Urinary bladder (tissue), 3 donors: ENCODE measurements at regions not wholly inside any gene's neighbourhood (a gene's known extent, or its start where the extent isn't known, plus 50 kb on each side); places are given as distances from the start of the nearest gene placed in this dataset.
"Not testable (repeated sequence)": the region's sequence is repeated elsewhere in the genome, so short reads cannot be mapped to it uniquely, and the experiment has no call there.

ENCODE experiments used
- DNase-seq: peaks from one replicate; pipeline ENCODE4 v3.0.0-alpha.2; 2015; ENCODE audit errors: extremely low spot score
- H3K27ac ChIP-seq: one replicate; pipeline ENCODE4 v1.5.1; 2013; ENCODE audit warnings: low read depth, mild to moderate bottlenecking, moderate library complexity
- H3K36me3 ChIP-seq: one replicate; pipeline ENCODE4 v1.6.1; 2013; ENCODE audit warnings: mild to moderate bottlenecking, moderate library complexity; ENCODE audit not compliant: insufficient read depth
- H3K4me1 ChIP-seq: one replicate; pipeline ENCODE4 v1.6.1; 2013; ENCODE audit warnings: mild to moderate bottlenecking, moderate library complexity; ENCODE audit not compliant: insufficient read depth
- H3K4me3 ChIP-seq: one replicate; pipeline ENCODE4 v1.5.1; 2013; ENCODE audit warnings: low read depth, low read length
- WGBS: extraction: QIAGEN DNeasy Blood & Tissue Kit; methylation state at CpG from one replicate; pipeline ENCODE4 v1.1.7; 2013; 5-methylcytosine and 5-hydroxymethylcytosine counted together
- donor health status: healthy with polysubstance abuse.
- donor health status: healthy.

DNA sequence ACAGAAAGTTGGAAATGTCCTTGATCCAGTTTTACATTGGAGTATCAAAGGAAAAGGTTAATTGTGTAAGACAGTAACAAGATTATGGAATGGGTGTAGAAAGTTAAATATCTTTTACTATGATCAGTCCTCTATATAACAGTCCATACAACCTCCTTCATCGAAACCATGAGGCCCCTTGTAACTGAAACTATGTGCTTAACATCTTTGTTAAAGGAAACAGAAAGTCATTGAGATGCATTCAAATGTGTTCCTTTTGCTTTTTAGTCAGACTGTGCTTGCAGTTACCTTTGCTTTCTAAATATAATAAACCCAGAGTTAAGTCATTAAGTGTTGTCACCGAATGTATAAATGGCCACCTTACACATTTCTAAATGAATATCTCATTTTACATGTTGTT is 1298.5 kb downstream of the ROBO2 start:
- no peak for DNase-seq
- no peaks in the 10 kb centered on the region for H3K4me1 ChIP-seq
- H3K36me3 ChIP-seq: no peaks in the 10 kb centered on the region
- H3K27ac ChIP-seq: no peak overlapping the region
- H3K4me3 ChIP-seq: no peak overlapping the region
- WGBS: 93% methylated on average over 2 of the region's 2 CpGs

- WGBS: 79% methylated on average over 1 of the region's 1 CpG
- H3K27ac ChIP-seq: no peak overlapping the region
- DNase-seq: no peak
- no peaks in the 10 kb centered on the region for H3K36me3 ChIP-seq
- H3K4me1 ChIP-seq: no peaks in the 10 kb centered on the region
- no peak overlapping the region for H3K4me3 ChIP-seq
Observed at GRCh38 chr3:78343221-78343620, 1303.3 kb downstream of the ROBO2 start.

GRCh38 chr3:78344267-78344666 is 1304.4 kb downstream of the ROBO2 start:
- not testable (repeated sequence) for H3K27ac ChIP-seq, H3K4me1 ChIP-seq, H3K36me3 ChIP-seq, DNase-seq, H3K4me3 ChIP-seq
- WGBS: 81% methylated on average over 10 of the region's 10 CpGs

- WGBS: 83% methylated on average over 6 of the region's 6 CpGs
Observed at GRCh38 chr3:78344918-78345317, 1305.0 kb downstream of the ROBO2 start.

GRCh38 chr3:78347176-78347575 is 1307.3 kb downstream of the ROBO2 start:
- H3K4me1 ChIP-seq: no peaks in the 10 kb centered on the region
- no peak for DNase-seq
- WGBS: 79% methylated on average over 2 of the region's 2 CpGs
- no peak overlapping the region for H3K27ac ChIP-seq
- H3K36me3 ChIP-seq: no peaks in the 10 kb centered on the region
- H3K4me3 ChIP-seq: no peak overlapping the region

More at GRCh38 chr3:78344918-78345317, 1305.0 kb downstream of the ROBO2 start:
- no peaks in the 10 kb centered on the region for H3K36me3 ChIP-seq
- no peaks in the 10 kb centered on the region for H3K4me1 ChIP-seq
- H3K27ac ChIP-seq: no peak overlapping the region
- H3K4me3 ChIP-seq: no peak overlapping the region
- DNase-seq: no peak

- WGBS: 87% methylated on average over 3 of the region's 3 CpGs
- no peaks in the 10 kb centered on the region for H3K4me1 ChIP-seq
- no peak overlapping the region for H3K27ac ChIP-seq
- DNase-seq: no peak
- H3K36me3 ChIP-seq: no peaks in the 10 kb centered on the region
- no peak overlapping the region for H3K4me3 ChIP-seq
Observed at GRCh38 chr3:78348664-78349063, 1308.8 kb downstream of the ROBO2 start.

GRCh38 chr3:78349571-78349970 is 1309.7 kb downstream of the ROBO2 start:
- DNase-seq: no peak
- H3K36me3 ChIP-seq: no peaks in the 10 kb centered on the region
- no peak overlapping the region for H3K27ac ChIP-seq
- H3K4me1 ChIP-seq: no peaks in the 10 kb centered on the region
- H3K4me3 ChIP-seq: no peak overlapping the region
- WGBS: 48% methylated on average over 2 of the region's 2 CpGs

DNA sequence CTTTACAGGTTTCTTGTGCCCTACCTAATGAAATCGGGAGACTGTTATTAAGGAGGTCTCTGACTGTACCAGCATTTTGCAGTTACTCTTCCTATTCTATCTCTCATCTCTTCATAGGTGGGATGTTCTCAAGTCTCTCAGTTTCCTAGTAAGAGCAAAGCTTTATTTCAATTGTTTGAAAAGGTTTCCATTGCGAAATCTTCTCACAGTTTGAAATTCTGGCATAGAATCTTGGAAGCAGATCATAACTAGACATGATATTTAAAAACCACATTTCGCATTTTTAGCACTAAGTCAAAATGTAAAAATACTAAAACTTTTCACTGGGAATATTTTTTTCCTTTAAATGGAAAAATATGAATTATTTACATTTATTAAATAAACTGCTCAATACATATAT is 1311.4 kb downstream of the ROBO2 start:
- WGBS: 92% methylated on average over 3 of the region's 3 CpGs
- H3K36me3 ChIP-seq: no peaks in the 10 kb centered on the region
- H3K4me3 ChIP-seq: no peak overlapping the region
- no peak for DNase-seq
- no peaks in the 10 kb centered on the region for H3K4me1 ChIP-seq
- H3K27ac ChIP-seq: no peak overlapping the region

GRCh38 chr3:78353231-78353630 is 1313.3 kb downstream of the ROBO2 start:
- Histone ChIP-seq H3K36me3 (no peaks in the 10 kb centered on the region), H3K27ac (no peak overlapping the region), H3K4me3 (no peak overlapping the region), H3K4me1 (no peaks in the 10 kb centered on the region)
- DNase-seq: no peak
- WGBS: 95% methylated on average over 3 of the region's 3 CpGs

GRCh38 chr3:78360849-78361248 is 1321.0 kb downstream of the ROBO2 start:
- H3K4me3 ChIP-seq: no peak overlapping the region
- no peak for DNase-seq
- 93% methylated on average over 4 of the region's 4 CpGs for WGBS
- H3K4me1 ChIP-seq: no peaks in the 10 kb centered on the region
- H3K36me3 ChIP-seq: no peaks in the 10 kb centered on the region
- no peak overlapping the region for H3K27ac ChIP-seq

GRCh38 chr3:78368636-78369345 is 1328.9 kb downstream of the ROBO2 start:
- no peak overlapping the region for H3K4me3 ChIP-seq
- H3K27ac ChIP-seq: no peak overlapping the region
- no peaks in the 10 kb centered on the region for H3K36me3 ChIP-seq
- DNase-seq: no peak
- H3K4me1 ChIP-seq: no peaks in the 10 kb centered on the region
- WGBS: 57% methylated on average over 8 of the region's 8 CpGs

GRCh38 chr3:78390221-78390620 is 1350.3 kb downstream of the ROBO2 start:
- Histone ChIP-seq H3K4me3 (no peak overlapping the region), H3K27ac (no peak overlapping the region), H3K36me3 (no peaks in the 10 kb centered on the region), H3K4me1 (no peaks in the 10 kb centered on the region)
- DNase-seq: no peak
- WGBS: 35% methylated on average over 1 of the region's 1 CpG

DNA sequence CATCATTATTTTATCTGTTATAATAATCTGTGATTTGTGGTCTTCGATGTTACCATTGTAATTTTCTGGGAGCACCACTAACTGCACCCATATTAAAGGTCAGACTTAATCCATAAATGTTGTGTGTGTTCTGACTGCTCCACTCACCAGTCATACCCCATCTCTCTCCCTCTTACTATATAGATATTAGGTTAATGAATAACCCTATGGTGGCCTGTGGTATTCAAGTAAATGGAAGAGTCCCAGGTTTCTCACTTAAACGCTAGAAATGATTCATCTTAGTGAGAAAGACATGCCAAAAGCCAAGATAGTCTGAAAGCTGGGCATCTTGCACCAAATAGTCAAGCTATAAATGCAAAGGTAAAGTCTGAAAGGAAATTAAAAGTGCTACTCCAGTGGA is 1358.5 kb downstream of the ROBO2 start:
- Histone ChIP-seq H3K36me3 (no peaks in the 10 kb centered on the region), H3K4me3 (no peak overlapping the region), H3K27ac (no peak overlapping the region), H3K4me1 (no peaks in the 10 kb centered on the region)
- DNase-seq: no peak
- 86% methylated on average over 2 of the region's 2 CpGs for WGBS

- WGBS: 87% methylated on average over 1 of the region's 1 CpG
- Histone ChIP-seq H3K36me3 (no peaks in the 10 kb centered on the region), H3K4me1 (no peaks in the 10 kb centered on the region), H3K27ac (no peak overlapping the region), H3K4me3 (no peak overlapping the region)
- no peak for DNase-seq
Observed at GRCh38 chr3:78402720-78403119, 1362.8 kb downstream of the ROBO2 start.

- H3K4me1 ChIP-seq: no peaks in the 10 kb centered on the region
- no peak overlapping the region for H3K4me3 ChIP-seq
- DNase-seq: no peak
- no peaks in the 10 kb centered on the region for H3K36me3 ChIP-seq
- H3K27ac ChIP-seq: no peak overlapping the region
- 70% methylated on average over 3 of the region's 3 CpGs for WGBS
Observed at GRCh38 chr3:78405745-78406144, 1362.1 kb downstream of the ROBO1 start.
